ENCODE measurements at regions not wholly inside any gene's neighbourhood (a gene's known extent, or its start where the extent isn't known, plus 50 kb on each side); places are given as distances from the start of the nearest gene placed in this dataset.
"Not testable (repeated sequence)": the region's sequence is repeated elsewhere in the genome, so short reads cannot be mapped to it uniquely, and the experiment has no call there.

DNA sequence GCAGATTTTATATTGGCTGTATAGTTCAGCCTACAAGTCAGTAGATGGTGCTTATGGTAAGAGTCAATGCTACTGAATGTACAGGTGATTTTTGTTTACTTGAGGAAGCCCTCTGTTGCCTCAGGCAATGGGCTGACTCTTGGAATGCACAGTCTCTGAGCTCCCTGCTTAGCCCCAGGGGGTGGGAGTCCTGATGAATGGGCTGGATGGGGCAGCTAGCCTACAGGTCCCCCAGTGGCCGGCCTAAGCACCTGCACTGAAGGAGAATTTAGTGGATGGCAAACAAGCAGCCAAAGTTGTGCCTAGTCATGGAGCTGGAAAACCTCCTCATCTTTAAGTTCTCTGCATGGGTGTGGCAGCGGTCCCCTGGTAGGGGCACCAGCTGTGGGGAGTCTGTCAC, 101.8 kb upstream of the CXorf51B start:
- TF ChIP-seq, protein P1, sequence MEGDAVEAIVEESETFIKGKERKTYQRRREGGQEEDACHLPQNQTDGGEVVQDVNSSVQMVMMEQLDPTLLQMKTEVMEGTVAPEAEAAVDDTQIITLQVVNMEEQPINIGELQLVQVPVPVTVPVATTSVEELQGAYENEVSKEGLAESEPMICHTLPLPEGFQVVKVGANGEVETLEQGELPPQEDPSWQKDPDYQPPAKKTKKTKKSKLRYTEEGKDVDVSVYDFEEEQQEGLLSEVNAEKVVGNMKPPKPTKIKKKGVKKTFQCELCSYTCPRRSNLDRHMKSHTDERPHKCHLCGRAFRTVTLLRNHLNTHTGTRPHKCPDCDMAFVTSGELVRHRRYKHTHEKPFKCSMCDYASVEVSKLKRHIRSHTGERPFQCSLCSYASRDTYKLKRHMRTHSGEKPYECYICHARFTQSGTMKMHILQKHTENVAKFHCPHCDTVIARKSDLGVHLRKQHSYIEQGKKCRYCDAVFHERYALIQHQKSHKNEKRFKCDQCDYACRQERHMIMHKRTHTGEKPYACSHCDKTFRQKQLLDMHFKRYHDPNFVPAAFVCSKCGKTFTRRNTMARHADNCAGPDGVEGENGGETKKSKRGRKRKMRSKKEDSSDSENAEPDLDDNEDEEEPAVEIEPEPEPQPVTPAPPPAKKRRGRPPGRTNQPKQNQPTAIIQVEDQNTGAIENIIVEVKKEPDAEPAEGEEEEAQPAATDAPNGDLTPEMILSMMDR (IDR thresholded peaks at IDR 0.05), result peak; percentile 29; the same call in 1 of the 2 replicates
- no peak for TF ChIP-seq ZFX (IDR thresholded peaks at IDR 0.05; ENCODE audit: borderline replicate concordance)
- H3K27ac ChIP-seq, result no peak overlapping the region

DNA sequence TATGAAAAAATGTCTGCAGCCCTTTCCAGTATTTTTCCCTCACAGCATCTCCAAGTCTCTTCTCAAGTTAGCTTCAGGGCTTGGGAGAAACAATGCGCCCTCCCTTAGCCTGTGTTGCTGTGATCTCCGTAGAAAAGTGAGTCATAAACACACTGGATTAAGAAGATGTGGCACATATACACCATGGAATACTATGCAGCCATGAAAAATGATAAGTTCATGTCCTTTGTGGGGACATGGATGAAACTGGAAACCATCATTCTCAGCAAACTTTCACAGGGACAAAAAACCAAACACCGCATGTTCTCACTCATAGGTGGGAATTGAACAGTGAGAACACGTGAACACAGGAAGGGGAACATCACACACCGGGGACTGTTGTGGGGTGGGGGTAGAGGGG, 100.7 kb upstream of the CXorf51B start:
- H3K27ac ChIP-seq, result not testable (repeated sequence)

DNA sequence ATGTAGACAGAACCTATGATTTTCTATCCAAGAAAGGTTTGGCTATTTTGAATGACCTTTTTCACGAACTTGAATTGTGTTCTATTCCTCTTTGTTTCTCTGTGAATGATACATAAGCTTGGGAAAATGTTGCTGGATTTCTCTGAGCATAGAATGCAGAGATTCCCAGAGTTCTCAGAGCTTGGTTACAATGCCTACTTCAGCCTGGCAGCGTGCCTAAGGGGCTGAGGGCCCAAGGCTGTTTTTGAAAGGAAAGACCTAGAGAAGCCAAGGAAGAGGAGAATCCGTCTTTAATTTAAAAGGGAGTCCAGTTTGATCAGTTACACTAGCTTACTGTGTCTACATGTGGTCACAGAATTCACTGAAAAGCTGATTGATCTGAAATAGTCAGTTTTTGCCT, 55.3 kb upstream of the CXorf51B start:
- no peak overlapping the region for H3K27ac ChIP-seq
- TF ChIP-seq, protein P1 (IDR thresholded peaks at IDR 0.05), result no peak
- TF ChIP-seq ZFX (IDR thresholded peaks at IDR 0.05; ENCODE audit: borderline replicate concordance), result no peak

DNA sequence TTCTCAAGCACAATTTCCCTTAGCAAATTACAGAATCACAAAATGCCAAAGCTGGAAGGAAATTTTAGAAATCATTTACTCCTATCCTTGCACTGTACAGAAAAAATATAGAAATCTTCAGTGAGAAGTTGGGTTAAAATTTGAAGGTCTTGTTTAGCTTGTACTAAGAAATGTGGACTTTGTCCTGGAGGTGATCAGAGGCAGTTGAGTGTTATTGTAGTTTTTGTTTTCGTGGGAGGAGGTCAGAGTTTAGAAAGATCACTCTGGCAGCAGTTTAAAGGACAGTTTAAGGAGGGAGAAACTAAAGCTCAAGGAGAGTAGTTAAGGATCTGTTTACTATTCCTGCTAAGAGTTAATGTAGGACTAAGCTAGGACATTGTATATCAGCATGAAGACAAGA, 54.4 kb upstream of the CXorf51B start:
- H3K27ac ChIP-seq, result no peak overlapping the region
- no peak for TF ChIP-seq ZFX (IDR thresholded peaks at IDR 0.05; ENCODE audit: borderline replicate concordance)
- TF ChIP-seq, protein P1 (IDR thresholded peaks at IDR 0.05), result no peak
